ENCODE measurements at regions not wholly inside any gene's neighbourhood (a gene's known extent, or its start where the extent isn't known, plus 50 kb on each side); places are given as distances from the start of the nearest gene placed in this dataset.

DNA sequence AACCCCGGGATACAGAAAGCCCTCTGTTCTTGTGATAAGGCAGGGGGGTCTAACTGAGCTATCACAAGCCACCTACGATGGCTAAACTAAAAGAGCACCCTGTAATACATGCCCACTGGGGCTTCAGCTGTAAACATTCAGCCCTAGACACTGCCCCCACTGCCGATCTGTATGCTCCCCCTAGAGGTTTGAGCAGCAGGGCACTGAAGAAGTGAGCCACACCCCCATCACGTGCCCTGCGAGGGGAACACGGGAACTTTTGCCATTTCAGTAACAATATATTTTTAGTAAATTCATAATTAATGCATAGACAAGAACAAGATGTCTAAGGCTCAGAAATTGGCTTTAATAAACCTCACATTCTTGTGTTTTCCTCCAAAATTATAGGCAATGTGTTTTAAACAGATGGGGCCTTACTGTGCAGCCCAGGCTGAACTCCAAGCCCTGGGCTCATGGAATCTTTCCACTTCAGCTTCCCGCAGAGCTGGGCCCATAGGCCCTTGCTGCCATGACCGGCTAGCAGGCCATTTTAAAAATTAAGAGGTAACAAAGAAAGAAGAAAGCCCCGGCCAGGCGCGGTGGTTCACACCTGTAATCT, 235.3 kb upstream of the SFRP2 start:
- TF ChIP-seq, protein P1, sequence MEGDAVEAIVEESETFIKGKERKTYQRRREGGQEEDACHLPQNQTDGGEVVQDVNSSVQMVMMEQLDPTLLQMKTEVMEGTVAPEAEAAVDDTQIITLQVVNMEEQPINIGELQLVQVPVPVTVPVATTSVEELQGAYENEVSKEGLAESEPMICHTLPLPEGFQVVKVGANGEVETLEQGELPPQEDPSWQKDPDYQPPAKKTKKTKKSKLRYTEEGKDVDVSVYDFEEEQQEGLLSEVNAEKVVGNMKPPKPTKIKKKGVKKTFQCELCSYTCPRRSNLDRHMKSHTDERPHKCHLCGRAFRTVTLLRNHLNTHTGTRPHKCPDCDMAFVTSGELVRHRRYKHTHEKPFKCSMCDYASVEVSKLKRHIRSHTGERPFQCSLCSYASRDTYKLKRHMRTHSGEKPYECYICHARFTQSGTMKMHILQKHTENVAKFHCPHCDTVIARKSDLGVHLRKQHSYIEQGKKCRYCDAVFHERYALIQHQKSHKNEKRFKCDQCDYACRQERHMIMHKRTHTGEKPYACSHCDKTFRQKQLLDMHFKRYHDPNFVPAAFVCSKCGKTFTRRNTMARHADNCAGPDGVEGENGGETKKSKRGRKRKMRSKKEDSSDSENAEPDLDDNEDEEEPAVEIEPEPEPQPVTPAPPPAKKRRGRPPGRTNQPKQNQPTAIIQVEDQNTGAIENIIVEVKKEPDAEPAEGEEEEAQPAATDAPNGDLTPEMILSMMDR (IDR thresholded peaks at IDR 0.05) = no peak
- no peak for TF ChIP-seq POLR2AphosphoS5 (IDR thresholded peaks at IDR 0.05)
